AG10803 (cell line): ENCODE measurements at regions not wholly inside any gene's neighbourhood (a gene's known extent, or its start where the extent isn't known, plus 50 kb on each side); places are given as distances from the start of the nearest gene placed in this dataset.

Experiments
- DNase-seq: peaks from one replicate; pipeline ENCODE4 v3.0.0; 2010; ENCODE audit warnings: low read depth
- H3K4me3 ChIP-seq: 2 replicates; pipeline ENCODE4 v1.5.1; 2011; ENCODE audit warnings: mild to moderate bottlenecking, low read length, control low read depth
- CTCF ChIP-seq: conservative IDR thresholded peaks from 2 replicates; pipeline ENCODE4 v1.5.1; 2011; ENCODE audit warnings: mild to moderate bottlenecking, low read length, control low read depth, inconsistent platforms

- H3K4me3 ChIP-seq = no peak overlapping the region
- no peak for DNase-seq
- TF ChIP-seq CTCF = no peak
Observed at GRCh38 chr5:30620481-30621085, 572.9 kb upstream of the CDH6 start.

GRCh38 chr5:30608501-30608900, 585.0 kb upstream of the CDH6 start:
- DNase-seq = no peak
- no peak for TF ChIP-seq CTCF
- no peak overlapping the region for H3K4me3 ChIP-seq

- H3K4me3 ChIP-seq = no peak overlapping the region
- no peak for DNase-seq
Observed at GRCh38 chr5:30607301-30607894, 586.1 kb upstream of the CDH6 start.

GRCh38 chr5:30605693-30606268, 587.7 kb upstream of the CDH6 start:
- H3K4me3 ChIP-seq = no peak overlapping the region
- DNase-seq = no peak
- TF ChIP-seq CTCF = no peak

More at GRCh38 chr5:30607301-30607894, 586.1 kb upstream of the CDH6 start:
- no peak for TF ChIP-seq CTCF

GRCh38 chr5:30604648-30605262, 588.7 kb upstream of the CDH6 start:
- no peak overlapping the region for H3K4me3 ChIP-seq
- no peak for TF ChIP-seq CTCF
- no peak for DNase-seq

- TF ChIP-seq CTCF = no peak
- DNase-seq = no peak
- H3K4me3 ChIP-seq = no peak overlapping the region
Observed at GRCh38 chr5:30600892-30601291, 592.6 kb upstream of the CDH6 start.
